H1 (cell line): ENCODE measurements at regions not wholly inside any gene's neighbourhood (a gene's known extent, or its start where the extent isn't known, plus 50 kb on each side); places are given as distances from the start of the nearest gene placed in this dataset.

Experiments
- CTCF ChIA-PET: fragments of 300-600 bp; sonication (Branson Sonifier 250); formaldehyde crosslinking; loops from one replicate; lab custom pipeline; 2021; ENCODE audit not compliant: partially characterized antibody; lab: Charles Lee
- POLR2A ChIA-PET: fragments of 300-600 bp; sonication (Branson Sonifier 250); formaldehyde crosslinking; loops from one replicate; lab custom pipeline; 2021; ENCODE audit warnings: inconsistent platforms; ENCODE audit not compliant: partially characterized antibody; lab: Charles Lee
- DNase-seq, 2 experiments: peaks; one replicate each; pipeline versions ENCODE4 v3.0.0 to v3.0.0-alpha.2; 2010 to 2022; ENCODE audit warnings: low spot score in 2 of 2, low read depth in 1 of 2, mixed read lengths in 1 of 2
- FAIRE-seq: peaks from 2 replicates; lab custom pipeline; 2011; peaks lifted over from hg19 to GRCh38; lab: Jason Lieb, UNC
- H2AFZ ChIP-seq: 2 replicates; pipeline ENCODE4 v1.8.1; 2012; ENCODE audit warnings: low read length, inconsistent platforms
- H2AK5ac ChIP-seq: 2 replicates; pipeline ENCODE4 v1.6.1; 2013; ENCODE audit warnings: low read depth, low read length
- H2BK120ac ChIP-seq: replicated peaks from 2 replicates; pipeline ENCODE3; 2013; ENCODE audit warnings: low read depth, low read length, inconsistent platforms
- H2BK12ac ChIP-seq: 2 replicates; pipeline ENCODE4 v1.6.1; 2013; ENCODE audit warnings: low read depth, low read length
- H2BK15ac ChIP-seq: 2 replicates; pipeline ENCODE4 v1.6.1; 2013; ENCODE audit warnings: low read length
- H2BK20ac ChIP-seq: 2 replicates; pipeline ENCODE4 v1.6.1; 2013; ENCODE audit warnings: low read length
- H2BK5ac ChIP-seq: 2 replicates; pipeline ENCODE4 v1.6.1; 2013; ENCODE audit warnings: low read depth, low read length
- H3K14ac ChIP-seq: 2 replicates; pipeline ENCODE4 v1.6.1; 2013; ENCODE audit warnings: inconsistent platforms; ENCODE audit not compliant: insufficient read length
- H3K18ac ChIP-seq: 2 replicates; pipeline ENCODE4 v1.6.1; 2013; ENCODE audit warnings: low read length; ENCODE audit errors: extremely low read depth
- H3K23ac ChIP-seq: 2 replicates; pipeline ENCODE4 v1.6.1; 2013; ENCODE audit warnings: inconsistent platforms; ENCODE audit not compliant: insufficient read length
- H3K23me2 ChIP-seq: 2 replicates; pipeline ENCODE4 v1.6.1; 2013; ENCODE audit warnings: low read depth, low read length
- H3K27ac ChIP-seq: 2 replicates; pipeline ENCODE4 v1.6.1; 2011; ENCODE audit warnings: low read depth, low read length, inconsistent platforms
- H3K27me3 ChIP-seq, 4 experiments: replicated peaks in 1 of 4; 1 replicate in 1 of 4; 2 replicates in 3 of 4; pipeline versions ENCODE4 v1.6.1 to v1.8.1; 2011 to 2013; ENCODE audit warnings: low read length in 3 of 4, mild to moderate bottlenecking in 3 of 4, inconsistent platforms in 2 of 4, mixed read lengths in 2 of 4, moderate library complexity in 1 of 4; ENCODE audit not compliant: control insufficient read depth in 3 of 4, insufficient read depth in 3 of 4; ENCODE audit errors: extremely low read depth in 1 of 4
- H3K36me3 ChIP-seq, 4 experiments: 2 replicates each; pipeline versions ENCODE4 v1.6.1 to v1.8.1; 2011 to 2013; ENCODE audit warnings: mild to moderate bottlenecking in 4 of 4, low read length in 3 of 4, moderate library complexity in 2 of 4, control low read depth in 1 of 4, inconsistent platforms in 1 of 4; ENCODE audit not compliant: insufficient read depth in 4 of 4, control insufficient read depth in 2 of 4
- H3K4ac ChIP-seq: replicated peaks from 2 replicates; pipeline ENCODE3; 2013; ENCODE audit warnings: low read length, low read depth, mixed read lengths, inconsistent platforms; ENCODE audit not compliant: insufficient read length
- H3K4me1 ChIP-seq, 4 experiments: replicated peaks in 1 of 4; 1 replicate in 1 of 4; 2 replicates in 3 of 4; pipeline versions ENCODE4 v1.6.1 to v1.8.1; 2011 to 2013; ENCODE audit warnings: low read length in 3 of 4, inconsistent platforms in 2 of 4, mixed read lengths in 1 of 4; ENCODE audit not compliant: insufficient read depth in 4 of 4, control insufficient read depth in 3 of 4
- H3K4me2 ChIP-seq, 2 experiments: 2 replicates each; pipeline versions ENCODE4 v1.6.1 to v1.8.1; 2011 to 2013; ENCODE audit warnings: low read depth in 2 of 2, low read length in 2 of 2, control low read depth in 1 of 2, inconsistent platforms in 1 of 2, mild to moderate bottlenecking in 1 of 2; ENCODE audit not compliant: insufficient read depth in 1 of 2
- H3K4me3 ChIP-seq, 4 experiments: fragments of 200-600, 300-600 bp in 1 of 4; sonication (generic), shearing (Covaris generic), sonication (Bioruptor Twin) in 1 of 4; 2 replicates each; pipeline versions ENCODE4 v1.5.1 to v1.8.1; 2011 to 2016; ENCODE audit warnings: low read length in 4 of 4, low read depth in 3 of 4, control low read depth in 2 of 4, inconsistent platforms in 2 of 4, mild to moderate bottlenecking in 2 of 4, mixed read lengths in 1 of 4, moderate library complexity in 1 of 4; ENCODE audit not compliant: insufficient read depth in 2 of 4; ENCODE audit errors: extremely low read depth in 1 of 4
- H3K56ac ChIP-seq: replicated peaks from 2 replicates; pipeline ENCODE3; 2013; ENCODE audit warnings: low read depth, mild to moderate bottlenecking, mixed read lengths, low read length, inconsistent platforms; ENCODE audit not compliant: insufficient read length
- H3K79me1 ChIP-seq: 2 replicates; pipeline ENCODE4 v1.6.1; 2013; ENCODE audit warnings: low read depth, low read length, control low read depth
- H3K79me2 ChIP-seq, 2 experiments: 2 replicates each; pipeline versions ENCODE4 v1.6.1 to v1.8.1; 2012 to 2013; ENCODE audit warnings: low read length in 2 of 2, mild to moderate bottlenecking in 2 of 2, inconsistent platforms in 1 of 2; ENCODE audit not compliant: insufficient read depth in 2 of 2, control insufficient read depth in 1 of 2
- H3K9ac ChIP-seq, 4 experiments: replicated peaks in 1 of 4; 1 replicate in 1 of 4; 2 replicates in 3 of 4; pipeline versions ENCODE4 v1.6.1 to v1.8.1; 2011 to 2013; ENCODE audit warnings: low read depth in 3 of 4, low read length in 3 of 4, control low read depth in 2 of 4, mild to moderate bottlenecking in 2 of 4, moderate library complexity in 2 of 4, inconsistent platforms in 1 of 4; ENCODE audit errors: extremely low read depth in 1 of 4
- H3K9me3 ChIP-seq, 2 experiments: 2 replicates each; pipeline versions ENCODE4 v1.6.1 to v1.8.1; 2012 to 2013; ENCODE audit warnings: mild to moderate bottlenecking in 2 of 2, moderate library complexity in 2 of 2, control low read depth in 1 of 2, inconsistent platforms in 1 of 2, low read depth in 1 of 2, low read length in 1 of 2, mixed read lengths in 1 of 2; ENCODE audit not compliant: insufficient read depth in 2 of 2
- H4K20me1 ChIP-seq, 2 experiments: replicated peaks in 1 of 2; 2 replicates each; pipeline versions ENCODE3 to v1.8.1; 2011 to 2013; ENCODE audit warnings: inconsistent platforms in 2 of 2, low read length in 2 of 2, mild to moderate bottlenecking in 1 of 2; ENCODE audit not compliant: insufficient read depth in 2 of 2, control insufficient read depth in 1 of 2
- H4K5ac ChIP-seq: 2 replicates; pipeline ENCODE4 v1.6.1; 2013; ENCODE audit warnings: low read length, low read depth, mixed read lengths, inconsistent platforms; ENCODE audit not compliant: insufficient read length
- H4K8ac ChIP-seq: 2 replicates; pipeline ENCODE4 v1.8.0; 2013; ENCODE audit warnings: mild to moderate bottlenecking, moderate library complexity, low read length, inconsistent platforms; ENCODE audit not compliant: insufficient read depth; ENCODE audit errors: extremely low read depth
- H4K91ac ChIP-seq: replicated peaks from 2 replicates; pipeline ENCODE3; 2013; ENCODE audit warnings: low read length, mixed read lengths, inconsistent platforms; ENCODE audit not compliant: insufficient read length
- CBX5 ChIP-seq: fragments of 300-800, 300-1000 bp; sonication (generic); IDR thresholded peaks from 2 replicates; pipeline ENCODE4 v1.7.1; 2016; ENCODE audit warnings: antibody characterized with exemption, low read length, low read depth
- HDAC2 ChIP-seq, 2 experiments: fragments of 300-600 bp in 1 of 2; sonication (generic) in 1 of 2; IDR thresholded peaks; 2 replicates each; pipeline ENCODE4 v1.6.1; 2011 to 2012; ENCODE audit warnings: low read depth in 2 of 2, low read length in 2 of 2, mild to moderate bottlenecking in 2 of 2, moderate library complexity in 2 of 2, borderline replicate concordance in 1 of 2, inconsistent platforms in 1 of 2
- JUND ChIP-seq: IDR thresholded peaks from 2 replicates; pipeline ENCODE4 v1.6.1; 2011; ENCODE audit warnings: mild to moderate bottlenecking, improper control_type of control experiment, low read length
- KDM4A ChIP-seq: IDR thresholded peaks from one replicate; pipeline ENCODE4 v1.7.1; 2012; ENCODE audit warnings: low read depth, mild to moderate bottlenecking, moderate library complexity, low read length, inconsistent platforms; ENCODE audit not compliant: severe bottlenecking
- MAFK ChIP-seq: IDR thresholded peaks from 2 replicates; pipeline ENCODE4 v1.6.1; 2012; ENCODE audit warnings: low read depth, mild to moderate bottlenecking, improper control_type of control experiment, low read length
- NANOG ChIP-seq: IDR thresholded peaks from 2 replicates; pipeline ENCODE4 v1.6.1; 2011; ENCODE audit warnings: low read length, low read depth, mild to moderate bottlenecking, inconsistent platforms; ENCODE audit not compliant: insufficient read depth, poor library complexity, severe bottlenecking
- RAD21 ChIP-seq, 2 experiments: IDR thresholded peaks in 1 of 2; conservative IDR thresholded peaks in 1 of 2; 2 replicates each; pipeline ENCODE4 v1.6.1; 2011; ENCODE audit warnings: low read depth in 2 of 2, low read length in 2 of 2, improper control_type of control experiment in 1 of 2, inconsistent platforms in 1 of 2, mild to moderate bottlenecking in 1 of 2, moderate library complexity in 1 of 2
- RNF2 ChIP-seq: fragments of 200-900, 300-1000 bp; sonication (generic); IDR thresholded peaks from 2 replicates; pipeline ENCODE4 v1.7.1; 2016; ENCODE audit warnings: borderline replicate concordance, low read depth, mild to moderate bottlenecking, antibody characterized with exemption, low read length; ENCODE audit not compliant: poor library complexity, severe bottlenecking; ENCODE audit errors: missing control alignments
- RXRA ChIP-seq: IDR thresholded peaks from 2 replicates; pipeline ENCODE4 v1.6.1; 2011; ENCODE audit warnings: low read depth, mild to moderate bottlenecking, low read length, moderate library complexity; ENCODE audit not compliant: insufficient read depth
- SP2 ChIP-seq: IDR thresholded peaks from 2 replicates; pipeline ENCODE4 v1.6.1; 2012; ENCODE audit warnings: mild to moderate bottlenecking, low read length, inconsistent platforms
- SP4 ChIP-seq: IDR thresholded peaks from 2 replicates; pipeline ENCODE4 v1.6.1; 2012; ENCODE audit warnings: low read length, inconsistent platforms
- SUZ12 ChIP-seq: fragments of 200-600 bp; sonication (generic); IDR thresholded peaks from 2 replicates; pipeline ENCODE4 v1.6.1; 2012; ENCODE audit warnings: mild to moderate bottlenecking, inconsistent platforms, low read length, moderate library complexity, mixed read lengths
- TAF1 ChIP-seq: IDR thresholded peaks from 2 replicates; pipeline ENCODE4 v1.6.1; 2011; ENCODE audit warnings: mild to moderate bottlenecking, low read depth, low read length
- TEAD4 ChIP-seq: IDR thresholded peaks from 2 replicates; pipeline ENCODE4 v1.6.1; 2012; ENCODE audit warnings: low read depth, low read length, inconsistent platforms, mixed read lengths
- WGBS, 2 experiments: shearing (Covaris generic) in 1 of 2; methylation state at CpG; one replicate each; pipeline versions ENCODE4 v1.1.6 to v1.1.7; 2013 to 2015; ENCODE audit warnings: low lambda C conversion rate in 2 of 2, mixed read lengths in 2 of 2, inconsistent platforms in 1 of 2, low coverage in 1 of 2, missing lambda C conversion rate in 1 of 2; ENCODE audit not compliant: insufficient replicate concordance in 2 of 2, insufficient coverage in 1 of 2, insufficient read length in 1 of 2; ENCODE audit errors: extremely low coverage in 1 of 2, missing lambda C conversion rate in 1 of 2; 5-methylcytosine and 5-hydroxymethylcytosine counted together

DNA sequence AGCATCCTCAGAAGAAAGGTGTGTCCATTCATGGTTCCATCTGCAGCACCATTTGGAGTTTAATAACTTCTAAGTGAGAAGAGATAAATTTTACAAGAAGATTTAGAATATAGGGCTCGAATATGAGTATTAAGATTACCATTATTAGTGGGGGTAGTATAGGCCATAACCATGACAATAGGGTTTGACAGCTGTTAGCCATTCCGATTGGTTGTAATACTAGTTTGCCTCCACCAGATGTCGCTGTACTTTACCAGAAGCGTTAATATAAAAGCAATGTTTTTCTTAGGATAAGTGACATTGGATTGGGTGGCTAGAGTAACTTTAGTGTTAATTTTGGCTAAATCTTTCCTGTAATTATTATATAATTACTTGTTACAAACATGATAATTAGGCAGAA, 107.5 kb upstream of the SRD5A2 start:
- no peak for FAIRE-seq
- Histone ChIP-seq H3K9me3 (peaks cover 75 to 78% of the 10 kb centered on the region in 2 experiments), H3K4me3 (no peak overlapping the region), H3K14ac (no peak overlapping the region), H2AFZ (no peak overlapping the region), H4K8ac (no peak overlapping the region), H2BK120ac (no peak overlapping the region), H3K27ac (no peak overlapping the region), H3K4ac (no peak overlapping the region), H3K79me1 (no peaks in the 10 kb centered on the region), H3K4me1 (no peaks in the 10 kb centered on the region), H3K9ac (no peak overlapping the region), H3K18ac (no peak overlapping the region), H3K56ac (no peak overlapping the region), H2BK5ac (no peak overlapping the region), H2BK12ac (no peak overlapping the region), H4K5ac (no peak overlapping the region), H3K23ac (no peak overlapping the region), H4K91ac (no peak overlapping the region), H3K23me2 (no peaks in the 10 kb centered on the region), H3K36me3 (peaks cover 0 to under 1% (median 0%) of the 10 kb centered on the region in 4 experiments; a peak in 1 of 8 replicates), H4K20me1 (no peaks in the 10 kb centered on the region), H2BK15ac (no peak overlapping the region), H3K4me2 (no peak overlapping the region), H2BK20ac (no peak overlapping the region), H3K27me3 (no peaks in the 10 kb centered on the region), H2AK5ac (no peak overlapping the region), H3K79me2 (no peaks in the 10 kb centered on the region)
- WGBS, 2 experiments, result 41% methylated on average over 4 of the region's 4 CpGs; no CpG with 5 or more reads in 1 of the 2 experiments
- no peak for DNase-seq
- ChIA-PET CTCF (interaction anchor here (0.6 to 1.7 kb wide), 6 partner anchors 10 to 149 kb away, joined by 3 read pairs; no protein-coding TSS in a partner anchor), POLR2A (no interaction called here)
- TF ChIP-seq TAF1 (no peak), RXRA (no peak), TEAD4 (no peak), CBX5 (no peak), SP2 (no peak), SUZ12 (no peak), RAD21 (IDR thresholded peaks at IDR 0.05 in 1 of 2, conservative IDR thresholded peaks at IDR 0.05 in 1 of 2; ENCODE audit: low read depth in 2 of 2, low read length in 2 of 2) (peak; percentile 40 to 46; a peak in 3 of 4 replicates), JUND (no peak), RNF2 (no peak), NANOG (no peak), SP4 (no peak), MAFK (no peak), HDAC2 (IDR thresholded peaks at IDR 0.05; ENCODE audit: borderline replicate concordance in 1 of 2, low read depth in 2 of 2, low read length in 2 of 2) (no peak), KDM4A (no peak)
